T47D (cell line): ENCODE measurements at regions not wholly inside any gene's neighbourhood (a gene's known extent, or its start where the extent isn't known, plus 50 kb on each side); places are given as distances from the start of the nearest gene placed in this dataset.

ENCODE experiments used
- DNase-seq, 2 experiments: peaks; one replicate each; pipeline versions ENCODE4 v3.0.0 to v3.0.0-alpha.2; 2011 to 2012; ENCODE audit warnings: low read depth in 1 of 2, low spot score in 1 of 2
- JUND ChIP-seq: IDR thresholded peaks from 2 replicates; pipeline ENCODE4 v1.6.1; 2012; ENCODE audit warnings: low read depth
- in situ Hi-C: cut with HindIII; loops from 2 replicates; pipeline ENCODE4 v1.10.0; 2016; ENCODE audit warnings: low sequenced_read_pairs, low pct_unique_long_range_greater_than_20kb

- DNase-seq: no peak
- no peak for TF ChIP-seq JUND
- in situ Hi-C loops: no loop called here
Measured at GRCh38 chr13:22427066-22427465, 753.7 kb upstream of the SGCG start.

DNA sequence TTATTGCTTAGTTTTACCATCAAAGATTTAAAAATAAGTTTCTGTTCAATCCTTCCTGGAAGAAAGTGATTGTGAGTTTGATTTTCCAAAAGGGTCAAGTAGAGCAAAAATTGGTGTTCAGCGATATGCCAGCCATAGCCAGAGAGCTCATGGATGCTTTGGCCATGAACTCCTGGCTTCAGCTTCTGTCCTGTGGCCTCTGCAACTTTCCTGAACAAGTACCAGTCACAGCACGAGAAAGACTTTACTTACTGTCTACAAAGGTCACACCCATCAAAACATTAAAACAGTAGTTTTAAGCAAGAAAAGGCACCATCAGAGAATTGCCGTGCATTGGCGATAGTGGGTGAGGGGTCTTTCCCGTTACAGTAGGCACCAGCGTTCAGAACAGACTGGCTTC, 753.0 kb upstream of the SGCG start:
- DNase-seq: no peak
- no peak for TF ChIP-seq JUND
- in situ Hi-C loops: no loop called here

GRCh38 chr13:22428188-22428828, 752.5 kb upstream of the SGCG start:
- no peak for TF ChIP-seq JUND
- no peak for DNase-seq
- in situ Hi-C loops: no loop called here

GRCh38 chr13:22432690-22433089, 748.1 kb upstream of the SGCG start:
- in situ Hi-C loops: no loop called here
- TF ChIP-seq JUND: no peak
- peak in 1 of 2 experiments; percentile 37 for DNase-seq

DNA sequence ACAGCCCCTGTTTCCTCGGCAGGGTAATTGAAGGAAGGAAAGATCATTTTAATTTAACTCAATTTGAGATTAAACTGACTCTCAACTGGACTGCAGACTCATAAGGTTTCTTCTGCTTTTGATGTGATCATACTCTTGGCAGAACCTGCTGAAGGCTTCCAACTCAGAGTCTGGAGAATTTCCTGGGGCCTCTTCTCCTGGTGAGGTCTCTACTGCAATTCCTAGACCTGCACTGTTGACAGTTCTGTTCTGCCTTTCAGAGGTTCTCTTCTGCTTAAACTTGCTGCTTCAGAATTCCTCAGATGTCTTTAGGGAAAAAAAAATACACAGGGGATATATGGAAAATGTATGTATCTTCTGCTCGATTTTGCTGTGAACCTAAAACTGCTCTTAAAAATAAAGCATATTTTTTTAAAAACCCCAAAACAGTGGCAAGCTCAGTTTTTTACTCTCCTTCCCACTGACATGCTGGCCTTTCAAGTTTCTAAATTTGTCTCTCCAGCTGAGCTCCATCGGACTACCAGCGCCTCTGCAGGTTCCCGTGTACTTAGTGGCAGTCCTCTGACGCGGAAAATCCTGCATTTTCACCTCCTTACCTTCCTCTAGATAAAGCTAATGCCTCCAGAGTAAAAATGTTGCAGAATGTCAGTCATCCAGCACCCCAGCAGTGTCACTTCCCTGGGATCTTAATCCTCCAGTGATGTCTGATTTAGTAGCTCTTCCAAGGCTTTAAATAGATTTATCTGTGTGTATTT, 733.5 kb upstream of the SGCG start:
- no peak for TF ChIP-seq JUND
- in situ Hi-C loops: no loop called here
- DNase-seq: no peak

- TF ChIP-seq JUND: no peak
- no peak for DNase-seq
- in situ Hi-C loops: no loop called here
Measured at GRCh38 chr13:22449251-22449650, 731.5 kb upstream of the SGCG start.

DNA sequence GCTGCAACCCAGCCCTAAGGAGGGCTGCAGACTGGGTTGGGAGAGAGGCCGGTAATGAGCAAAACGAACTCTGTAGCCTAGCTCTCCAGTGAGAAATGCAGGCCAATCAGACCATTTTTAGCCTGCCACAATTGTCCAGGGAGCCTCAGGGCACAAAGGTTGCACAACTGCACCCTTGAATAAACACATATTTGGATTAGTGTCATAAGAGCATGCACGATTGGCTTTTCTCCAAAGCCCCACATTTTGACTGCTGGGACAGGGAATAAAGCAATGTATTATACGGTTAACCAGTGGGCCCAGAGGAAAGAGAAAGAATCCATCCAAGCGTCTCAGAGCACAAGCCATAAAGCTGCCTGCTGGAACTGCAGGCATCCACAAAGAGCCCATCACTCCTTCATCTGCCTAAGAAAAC, 729.4 kb upstream of the SGCG start:
- DNase-seq: peak in 1 of 2 experiments; percentile 56
- TF ChIP-seq JUND: no peak
- in situ Hi-C loops: no loop called here

DNA sequence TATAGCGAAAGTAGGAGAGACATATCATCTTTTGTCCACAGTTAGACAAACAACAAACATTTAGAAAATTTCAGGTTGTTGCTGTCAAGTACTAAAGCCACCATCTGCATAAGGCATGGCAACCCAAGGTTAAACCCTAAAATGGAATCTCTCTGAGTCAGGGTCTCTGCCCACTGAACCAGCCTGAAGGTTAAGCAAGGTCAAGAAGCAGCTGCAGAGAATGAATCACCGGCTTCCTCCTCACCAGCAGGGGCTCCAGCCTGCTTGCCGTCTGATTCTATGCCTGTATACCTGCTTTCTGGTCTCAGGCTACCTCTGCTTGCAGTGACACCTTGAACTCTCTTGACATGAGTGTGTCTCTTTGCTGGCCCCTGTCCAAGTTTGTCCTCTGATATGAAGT, 726.2 kb upstream of the SGCG start:
- in situ Hi-C loops: no loop called here
- TF ChIP-seq JUND: no peak
- no peak for DNase-seq

GRCh38 chr13:22455036-22455435, 725.7 kb upstream of the SGCG start:
- in situ Hi-C loops: no loop called here
- DNase-seq: no peak
- TF ChIP-seq JUND: no peak

DNA sequence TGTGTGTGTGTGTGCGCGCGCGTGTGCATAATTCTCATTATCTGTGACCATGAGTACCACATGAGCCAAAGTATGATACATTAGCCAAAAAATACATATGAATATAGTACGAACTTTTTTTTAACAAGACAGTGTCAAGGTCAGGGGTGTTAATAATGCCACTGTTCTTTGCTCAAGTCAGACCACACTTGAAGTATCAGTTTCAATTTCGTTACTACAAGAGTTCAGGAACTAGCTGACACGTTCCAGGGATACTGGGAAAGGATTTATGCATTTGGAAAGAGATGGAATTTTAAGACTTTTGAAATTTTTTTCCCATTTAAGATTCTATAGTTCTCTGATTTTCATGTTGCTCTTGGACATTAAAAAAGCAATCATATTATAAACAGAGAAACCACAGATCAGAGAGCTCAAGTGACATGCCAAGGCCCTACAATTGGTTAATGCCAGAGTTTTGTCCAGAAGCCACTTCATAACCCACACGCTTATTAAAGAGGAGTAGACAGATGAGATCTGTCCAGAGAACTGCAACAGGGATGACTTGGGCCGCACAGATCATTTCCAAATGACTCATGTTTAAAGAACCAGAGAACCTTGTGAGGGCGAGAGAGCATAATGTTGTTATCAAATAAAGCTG, 718.8 kb upstream of the SGCG start:
- in situ Hi-C loops: no loop called here
- TF ChIP-seq JUND: no peak
- DNase-seq: no peak

GRCh38 chr13:22463089-22463488, 717.7 kb upstream of the SGCG start:
- in situ Hi-C loops: no loop called here
- no peak for TF ChIP-seq JUND
- no peak for DNase-seq

- no peak for DNase-seq
- in situ Hi-C loops: no loop called here
- no peak for TF ChIP-seq JUND
Measured at GRCh38 chr13:22468045-22468444, 712.7 kb upstream of the SGCG start.

DNA sequence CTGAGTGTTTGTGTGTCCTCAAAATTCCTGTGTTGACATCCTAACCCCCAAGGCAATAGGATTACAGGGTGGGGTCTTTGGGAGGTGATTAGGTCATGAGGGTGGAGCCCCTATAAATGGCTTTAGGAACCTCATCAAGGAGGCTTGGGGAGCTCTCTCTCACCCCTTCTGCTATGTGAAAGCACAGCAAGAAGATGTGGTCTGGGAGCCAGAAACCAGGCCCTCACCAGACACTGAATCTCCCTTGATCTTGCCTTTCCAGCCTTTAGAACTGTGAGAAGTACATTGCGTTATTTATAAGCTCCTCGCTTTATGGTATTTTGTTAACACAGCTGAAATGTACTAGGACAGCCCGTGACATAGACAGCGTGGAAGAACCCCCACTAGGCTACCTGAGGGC, 712.0 kb upstream of the SGCG start:
- DNase-seq: no peak
- no peak for TF ChIP-seq JUND
- in situ Hi-C loops: no loop called here

DNA sequence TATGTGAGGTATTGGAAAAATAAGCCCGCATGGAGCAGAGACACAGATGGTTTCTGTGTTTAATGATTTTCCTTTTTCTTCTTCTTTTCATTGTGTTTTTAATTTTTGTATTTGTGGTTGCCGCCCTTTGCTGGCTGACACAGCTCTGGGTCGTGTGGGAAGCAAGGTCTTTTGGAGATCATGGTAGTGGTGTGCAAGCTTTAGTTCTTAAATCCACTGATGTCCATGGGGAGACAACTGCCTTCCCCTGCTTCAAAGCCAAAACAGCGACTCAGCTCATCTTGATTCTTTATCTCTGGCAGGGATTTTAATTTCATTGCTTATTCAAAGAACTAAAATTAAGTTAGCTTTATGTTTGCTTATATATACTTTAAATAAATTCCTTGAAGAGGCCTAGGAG, 711.3 kb upstream of the SGCG start:
- no peak for DNase-seq

More for the DNA sequence above, 711.3 kb upstream of the SGCG start:
- no peak for TF ChIP-seq JUND
- in situ Hi-C loops: no loop called here
